Stimulated activated naive B cell treated with anti-CD40 and anti-IgM and Interleukin-4, amounts not matched to agents 10 μg/mL and 1 μg/mL and 100 μg/mL, for 72 hours (primary cell): ENCODE measurements at regions not wholly inside any gene's neighbourhood (a gene's known extent, or its start where the extent isn't known, plus 50 kb on each side); places are given as distances from the start of the nearest gene placed in this dataset.
"Not testable (repeated sequence)": the region's sequence is repeated elsewhere in the genome, so short reads cannot be mapped to it uniquely, and the experiment has no call there.

Experiments
- ATAC-seq, 2 donors: fragments of 150-1000 bp; cut with Tn5 transposase; replicated peaks; 2 replicates each; pipeline ENCODE4 v1.10.0; 2021; ENCODE audit warnings: moderate library complexity in 1 of 2
- DNase-seq: peaks from one replicate; pipeline ENCODE4 v3.0.0; 2021
- H3K27ac Mint-ChIP-seq: one replicate; pipeline ENCODE4 v1.8.0; 2022; ENCODE audit warnings: mild to moderate bottlenecking, mixed read lengths
- H3K27me3 Mint-ChIP-seq, 2 donors: one replicate each; pipeline ENCODE4 v1.8.0; 2022; ENCODE audit warnings: mixed read lengths in 2 of 2
- H3K36me3 Mint-ChIP-seq, 2 donors: one replicate each; pipeline ENCODE4 v1.8.0; 2022; ENCODE audit warnings: mixed read lengths in 2 of 2, mild to moderate bottlenecking in 1 of 2
- H3K4me1 Mint-ChIP-seq, 2 donors: one replicate each; pipeline ENCODE4 v1.8.0; 2022; ENCODE audit warnings: mixed read lengths in 2 of 2, mild to moderate bottlenecking in 1 of 2
- H3K4me3 Mint-ChIP-seq, 2 donors: one replicate each; pipeline ENCODE4 v1.8.0; 2022; ENCODE audit warnings: mild to moderate bottlenecking in 2 of 2, mixed read lengths in 2 of 2, moderate library complexity in 1 of 2
- H3K9me3 Mint-ChIP-seq, 2 donors: one replicate each; pipeline ENCODE4 v1.8.0; 2022; ENCODE audit warnings: mixed read lengths in 2 of 2, mild to moderate bottlenecking in 1 of 2

GRCh38 chr3:56933803-56934202 is 126.7 kb upstream of the SPATA12 start:
- H3K36me3 Mint-ChIP-seq: peaks cover 0 to 8% of the 10 kb centered on the region in 2 donors
- DNase-seq: no peak
- no peak overlapping the region for H3K4me3 Mint-ChIP-seq
- no peaks in the 10 kb centered on the region for H3K4me1 Mint-ChIP-seq
- H3K9me3 Mint-ChIP-seq: peaks cover 4% of the 10 kb centered on the region in 2 donors
- no peak overlapping the region for H3K27ac Mint-ChIP-seq
- no peak for ATAC-seq
- peaks cover 5 to 9% of the 10 kb centered on the region in 2 donors for H3K27me3 Mint-ChIP-seq

- ATAC-seq (no peak), DNase-seq (no peak)
- H3K4me3 Mint-ChIP-seq: no peak overlapping the region
- no peaks in the 10 kb centered on the region for H3K4me1 Mint-ChIP-seq
- H3K27me3 Mint-ChIP-seq: peaks cover 5 to 9% of the 10 kb centered on the region in 2 donors
- peaks cover 4% of the 10 kb centered on the region in 2 donors for H3K9me3 Mint-ChIP-seq
- H3K36me3 Mint-ChIP-seq: peaks cover 0 to 8% of the 10 kb centered on the region in 2 donors
- no peak overlapping the region for H3K27ac Mint-ChIP-seq
Measured at GRCh38 chr3:56932866-56933265, 127.6 kb upstream of the SPATA12 start.

GRCh38 chr3:56931836-56932235 is 128.6 kb upstream of the SPATA12 start:
- no peak overlapping the region for H3K4me3 Mint-ChIP-seq
- H3K27ac Mint-ChIP-seq: no peak overlapping the region
- peaks cover 5 to 9% of the 10 kb centered on the region in 2 donors for H3K27me3 Mint-ChIP-seq
- H3K4me1 Mint-ChIP-seq: no peaks in the 10 kb centered on the region
- H3K9me3 Mint-ChIP-seq: peaks cover 4% of the 10 kb centered on the region in 2 donors
- H3K36me3 Mint-ChIP-seq: peaks cover 0 to 8% of the 10 kb centered on the region in 2 donors
- DNase-seq (no peak), ATAC-seq (no peak)

- H3K36me3 Mint-ChIP-seq: peaks cover 0 to 8% of the 10 kb centered on the region in 2 donors
- peaks cover 4% of the 10 kb centered on the region in 2 donors for H3K9me3 Mint-ChIP-seq
- no peak for ATAC-seq
- H3K4me3 Mint-ChIP-seq: no peak overlapping the region
- peaks cover 5 to 9% of the 10 kb centered on the region in 2 donors for H3K27me3 Mint-ChIP-seq
- H3K4me1 Mint-ChIP-seq: peaks cover 0 to 3% of the 10 kb centered on the region in 2 donors
- DNase-seq: no peak
- H3K27ac Mint-ChIP-seq: no peak overlapping the region
Measured at GRCh38 chr3:56930706-56931105, 129.0 kb upstream of the ARHGEF3 start.

- ATAC-seq: no peak
- H3K27ac Mint-ChIP-seq: no peak overlapping the region
- peaks cover 4% of the 10 kb centered on the region in 2 donors for H3K9me3 Mint-ChIP-seq
- peaks cover 0 to 4% of the 10 kb centered on the region in 2 donors for H3K27me3 Mint-ChIP-seq
- no peak overlapping the region for H3K4me3 Mint-ChIP-seq
- peaks cover 0 to 8% of the 10 kb centered on the region in 2 donors for H3K36me3 Mint-ChIP-seq
- H3K4me1 Mint-ChIP-seq: peaks cover 0 to 5% of the 10 kb centered on the region in 2 donors
- no peak for DNase-seq
Measured at GRCh38 chr3:56929809-56930615, 128.3 kb upstream of the ARHGEF3 start.

- DNase-seq: no peak
- Mint-ChIP-seq H3K4me1 (peaks cover 10 to 11% of the 10 kb centered on the region in 2 donors), H3K27ac (no peak overlapping the region)
Measured at GRCh38 chr3:56928379-56929068, 126.8 kb upstream of the ARHGEF3 start.

GRCh38 chr3:56927855-56928254 is 126.1 kb upstream of the ARHGEF3 start:
- no peak overlapping the region for H3K27ac Mint-ChIP-seq
- H3K36me3 Mint-ChIP-seq: no peaks in the 10 kb centered on the region
- no peaks in the 10 kb centered on the region for H3K9me3 Mint-ChIP-seq
- no peak overlapping the region for H3K4me3 Mint-ChIP-seq
- DNase-seq: no peak
- H3K4me1 Mint-ChIP-seq: peaks cover 12 to 13% of the 10 kb centered on the region in 2 donors
- H3K27me3 Mint-ChIP-seq: no peaks in the 10 kb centered on the region
- no peak for ATAC-seq

More at GRCh38 chr3:56928379-56929068, 126.8 kb upstream of the ARHGEF3 start:
- H3K4me3 Mint-ChIP-seq: no peak overlapping the region
- H3K9me3 Mint-ChIP-seq: no peaks in the 10 kb centered on the region
- H3K27me3 Mint-ChIP-seq: no peaks in the 10 kb centered on the region
- peaks cover 0 to 2% of the 10 kb centered on the region in 2 donors for H3K36me3 Mint-ChIP-seq
- ATAC-seq: no peak

GRCh38 chr3:56926947-56927282 is 125.2 kb upstream of the ARHGEF3 start:
- ATAC-seq: no peak
- H3K4me1 Mint-ChIP-seq: peaks cover 18 to 22% of the 10 kb centered on the region in 2 donors
- H3K36me3 Mint-ChIP-seq: no peaks in the 10 kb centered on the region
- DNase-seq: no peak
- no peak overlapping the region for H3K27ac Mint-ChIP-seq
- no peak overlapping the region for H3K4me3 Mint-ChIP-seq
- no peaks in the 10 kb centered on the region for H3K9me3 Mint-ChIP-seq
- no peaks in the 10 kb centered on the region for H3K27me3 Mint-ChIP-seq

- Mint-ChIP-seq H3K36me3 (no peaks in the 10 kb centered on the region), H3K4me3 (no peak overlapping the region), H3K27me3 (no peaks in the 10 kb centered on the region), H3K4me1 (peaks cover 23 to 27% of the 10 kb centered on the region in 2 donors), H3K27ac (no peak overlapping the region), H3K9me3 (no peaks in the 10 kb centered on the region)
- no peak for DNase-seq
- ATAC-seq: no peak
Measured at GRCh38 chr3:56926243-56926946, 124.6 kb upstream of the ARHGEF3 start.

GRCh38 chr3:56924700-56925099 is 123.0 kb upstream of the ARHGEF3 start:
- H3K27ac Mint-ChIP-seq, H3K9me3 Mint-ChIP-seq, H3K36me3 Mint-ChIP-seq, DNase-seq, H3K27me3 Mint-ChIP-seq, ATAC-seq, H3K4me3 Mint-ChIP-seq: not testable (repeated sequence)
- H3K4me1 Mint-ChIP-seq: peaks cover 28 to 35% of the 10 kb centered on the region in 2 donors

- Mint-ChIP-seq H3K27ac (peak overlapping the region; percentile 65), H3K27me3 (no peaks in the 10 kb centered on the region), H3K4me3 (no peak overlapping the region), H3K4me1 (peaks cover 35 to 45% of the 10 kb centered on the region in 2 donors), H3K36me3 (no peaks in the 10 kb centered on the region), H3K9me3 (no peaks in the 10 kb centered on the region)
- ATAC-seq (no peak), DNase-seq (no peak)
Measured at GRCh38 chr3:56923526-56924224, 121.9 kb upstream of the ARHGEF3 start.

- Mint-ChIP-seq H3K4me3 (peak overlapping the region; percentile 44 to 62), H3K27ac (peak overlapping the region; percentile 56), H3K27me3 (no peaks in the 10 kb centered on the region), H3K9me3 (no peaks in the 10 kb centered on the region), H3K4me1 (peaks cover 50 to 64% of the 10 kb centered on the region in 2 donors), H3K36me3 (no peaks in the 10 kb centered on the region)
- DNase-seq (no peak), ATAC-seq (peak in 1 of 2 donors; percentile 22)
Measured at GRCh38 chr3:56921573-56922453, 120.1 kb upstream of the ARHGEF3 start.

GRCh38 chr3:56919797-56920195 is 118.0 kb upstream of the ARHGEF3 start:
- H3K27ac Mint-ChIP-seq: no peak overlapping the region
- H3K27me3 Mint-ChIP-seq: no peaks in the 10 kb centered on the region
- DNase-seq (no peak), ATAC-seq (no peak)
- no peak overlapping the region for H3K4me3 Mint-ChIP-seq
- no peaks in the 10 kb centered on the region for H3K36me3 Mint-ChIP-seq
- H3K9me3 Mint-ChIP-seq: no peaks in the 10 kb centered on the region
- peaks cover 57 to 84% of the 10 kb centered on the region in 2 donors for H3K4me1 Mint-ChIP-seq
